ENCODE measurements at regions not wholly inside any gene's neighbourhood (a gene's known extent, or its start where the extent isn't known, plus 50 kb on each side); places are given as distances from the start of the nearest gene placed in this dataset.

DNA sequence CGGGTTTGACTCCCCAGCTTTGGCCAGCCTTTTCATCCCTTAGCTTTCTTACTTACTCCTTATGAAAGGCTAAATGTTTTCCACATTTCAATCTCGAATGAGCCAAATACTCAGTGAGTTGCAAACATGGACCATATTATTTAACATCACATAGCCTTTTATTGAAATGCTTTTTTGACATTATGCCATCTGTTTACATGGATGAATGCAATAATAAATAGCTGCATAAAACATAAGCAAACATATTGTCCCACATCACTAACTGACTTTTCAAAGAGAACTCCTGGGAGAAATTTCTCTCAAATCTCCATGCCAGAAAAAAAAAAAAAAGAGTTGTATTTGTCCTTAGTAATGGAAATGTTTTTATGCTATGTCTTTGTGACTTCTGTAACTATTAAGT, 134.9 kb downstream of the LSMEM1 start:
- TF ChIP-seq TAF1 (IDR thresholded peaks at IDR 0.05; ENCODE audit: low read depth) (no peak), TCF12 (IDR thresholded peaks at IDR 0.05; ENCODE audit: low read depth) (no peak), TEAD4 (IDR thresholded peaks at IDR 0.05) (no peak), CEBPB (IDR thresholded peaks at IDR 0.05) (no peak), ZBTB7A (IDR thresholded peaks at IDR 0.05; ENCODE audit: low read depth) (no peak), FOXM1 (IDR thresholded peaks at IDR 0.05; ENCODE audit: borderline replicate concordance, low read depth) (no peak), CREB1 (IDR thresholded peaks at IDR 0.05; ENCODE audit: low read depth) (no peak), YY1 (IDR thresholded peaks at IDR 0.05; ENCODE audit: low read depth) (no peak), EP300 (IDR thresholded peaks at IDR 0.05; ENCODE audit: borderline replicate concordance) (no peak), NFIC (IDR thresholded peaks at IDR 0.05) (no peak)
- TF ChIP-seq, protein P1, sequence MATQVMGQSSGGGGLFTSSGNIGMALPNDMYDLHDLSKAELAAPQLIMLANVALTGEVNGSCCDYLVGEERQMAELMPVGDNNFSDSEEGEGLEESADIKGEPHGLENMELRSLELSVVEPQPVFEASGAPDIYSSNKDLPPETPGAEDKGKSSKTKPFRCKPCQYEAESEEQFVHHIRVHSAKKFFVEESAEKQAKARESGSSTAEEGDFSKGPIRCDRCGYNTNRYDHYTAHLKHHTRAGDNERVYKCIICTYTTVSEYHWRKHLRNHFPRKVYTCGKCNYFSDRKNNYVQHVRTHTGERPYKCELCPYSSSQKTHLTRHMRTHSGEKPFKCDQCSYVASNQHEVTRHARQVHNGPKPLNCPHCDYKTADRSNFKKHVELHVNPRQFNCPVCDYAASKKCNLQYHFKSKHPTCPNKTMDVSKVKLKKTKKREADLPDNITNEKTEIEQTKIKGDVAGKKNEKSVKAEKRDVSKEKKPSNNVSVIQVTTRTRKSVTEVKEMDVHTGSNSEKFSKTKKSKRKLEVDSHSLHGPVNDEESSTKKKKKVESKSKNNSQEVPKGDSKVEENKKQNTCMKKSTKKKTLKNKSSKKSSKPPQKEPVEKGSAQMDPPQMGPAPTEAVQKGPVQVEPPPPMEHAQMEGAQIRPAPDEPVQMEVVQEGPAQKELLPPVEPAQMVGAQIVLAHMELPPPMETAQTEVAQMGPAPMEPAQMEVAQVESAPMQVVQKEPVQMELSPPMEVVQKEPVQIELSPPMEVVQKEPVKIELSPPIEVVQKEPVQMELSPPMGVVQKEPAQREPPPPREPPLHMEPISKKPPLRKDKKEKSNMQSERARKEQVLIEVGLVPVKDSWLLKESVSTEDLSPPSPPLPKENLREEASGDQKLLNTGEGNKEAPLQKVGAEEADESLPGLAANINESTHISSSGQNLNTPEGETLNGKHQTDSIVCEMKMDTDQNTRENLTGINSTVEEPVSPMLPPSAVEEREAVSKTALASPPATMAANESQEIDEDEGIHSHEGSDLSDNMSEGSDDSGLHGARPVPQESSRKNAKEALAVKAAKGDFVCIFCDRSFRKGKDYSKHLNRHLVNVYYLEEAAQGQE (IDR thresholded peaks at IDR 0.05; ENCODE audit: low read depth), result no peak

Data from Ishikawa (cell line).